ENCODE measurements at regions not wholly inside any gene's neighbourhood (a gene's known extent, or its start where the extent isn't known, plus 50 kb on each side); places are given as distances from the start of the nearest gene placed in this dataset.

DNA sequence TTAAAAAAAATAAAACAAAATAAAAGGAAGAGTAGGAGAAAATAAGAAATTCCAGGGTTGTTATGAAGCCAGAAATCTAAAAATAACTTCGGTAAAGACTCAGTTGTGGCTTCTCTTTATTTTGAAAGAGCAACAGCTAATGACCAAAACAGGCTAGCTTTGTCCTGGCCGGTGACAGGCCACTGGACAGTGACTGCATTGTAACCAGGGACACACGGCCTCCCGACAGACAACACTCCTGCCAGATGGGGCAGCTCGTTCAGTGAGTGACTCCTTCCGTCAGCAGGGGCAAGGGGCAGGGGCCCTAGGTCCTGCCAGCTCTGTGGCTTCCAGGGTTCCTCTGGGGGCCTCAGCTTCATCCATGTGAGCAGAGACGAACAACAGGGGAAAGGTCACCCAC, 173.4 kb downstream of the KATNAL1 start (continued):
- TF ChIP-seq MAFK (IDR thresholded peaks at IDR 0.05; ENCODE audit: low read depth, low read length) = no peak
- no peak for TF ChIP-seq BACH1 (IDR thresholded peaks at IDR 0.05; ENCODE audit: low read length)
- TF ChIP-seq TCF12 (IDR thresholded peaks at IDR 0.05; ENCODE audit: low read depth, low read length) = no peak
- TF ChIP-seq ATF2 (IDR thresholded peaks at IDR 0.05; ENCODE audit: low read length) = no peak
- TF ChIP-seq TAF7 (optimal IDR thresholded peaks at IDR 0.05; ENCODE audit: borderline replicate concordance, low read depth, low read length) = no peak
- TF ChIP-seq SRF (IDR thresholded peaks at IDR 0.05; ENCODE audit: low read depth, low read length) = no peak
- TF ChIP-seq CTBP2 (IDR thresholded peaks at IDR 0.05; ENCODE audit: borderline replicate concordance, insufficient read depth, insufficient read length, low read length) = no peak
